HG03442 (cell line): ENCODE measurements at regions not wholly inside any gene's neighbourhood (a gene's known extent, or its start where the extent isn't known, plus 50 kb on each side); places are given as distances from the start of the nearest gene placed in this dataset.
"Not testable (repeated sequence)": the region's sequence is repeated elsewhere in the genome, so short reads cannot be mapped to it uniquely, and the experiment has no call there.

ENCODE experiments used
- ATAC-seq: cut with Tn5 transposase; IDR thresholded peaks from one replicate; pipeline ENCODE4 v1.9.1; 2021; ENCODE audit warnings: mild to moderate bottlenecking, moderate library complexity; ENCODE audit not compliant: unreplicated experiment

DNA sequence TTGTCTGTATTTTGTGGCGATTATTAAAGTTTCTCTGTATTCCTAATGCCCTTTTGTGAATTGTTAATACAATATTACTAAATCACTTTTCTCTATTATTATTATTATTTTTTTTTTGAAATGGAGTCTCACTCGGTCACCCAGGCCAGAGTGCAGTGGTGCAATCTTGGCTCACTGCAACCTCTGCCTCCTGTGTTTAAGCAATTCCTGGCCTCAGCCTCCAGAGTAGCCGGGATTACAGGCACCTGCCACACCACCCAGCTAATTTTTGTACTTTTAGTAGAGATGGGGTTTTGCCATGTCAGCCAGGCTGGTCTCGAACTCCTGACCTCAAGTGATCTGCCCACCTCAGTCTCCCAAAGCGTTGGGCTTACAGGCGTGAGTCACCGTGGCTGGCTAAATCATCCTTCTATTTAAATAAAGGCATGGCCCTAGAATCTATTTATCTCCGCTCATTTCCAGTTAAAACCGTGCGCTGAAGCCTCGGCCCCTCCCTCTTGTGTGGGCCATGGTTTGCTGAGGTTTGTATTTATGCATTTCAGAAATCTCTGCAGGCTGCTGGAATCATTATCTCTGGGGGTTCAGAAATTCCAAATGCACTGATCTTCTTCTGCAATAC, 1136.4 kb upstream of the TMEM132C start:
- ATAC-seq = no peak

DNA sequence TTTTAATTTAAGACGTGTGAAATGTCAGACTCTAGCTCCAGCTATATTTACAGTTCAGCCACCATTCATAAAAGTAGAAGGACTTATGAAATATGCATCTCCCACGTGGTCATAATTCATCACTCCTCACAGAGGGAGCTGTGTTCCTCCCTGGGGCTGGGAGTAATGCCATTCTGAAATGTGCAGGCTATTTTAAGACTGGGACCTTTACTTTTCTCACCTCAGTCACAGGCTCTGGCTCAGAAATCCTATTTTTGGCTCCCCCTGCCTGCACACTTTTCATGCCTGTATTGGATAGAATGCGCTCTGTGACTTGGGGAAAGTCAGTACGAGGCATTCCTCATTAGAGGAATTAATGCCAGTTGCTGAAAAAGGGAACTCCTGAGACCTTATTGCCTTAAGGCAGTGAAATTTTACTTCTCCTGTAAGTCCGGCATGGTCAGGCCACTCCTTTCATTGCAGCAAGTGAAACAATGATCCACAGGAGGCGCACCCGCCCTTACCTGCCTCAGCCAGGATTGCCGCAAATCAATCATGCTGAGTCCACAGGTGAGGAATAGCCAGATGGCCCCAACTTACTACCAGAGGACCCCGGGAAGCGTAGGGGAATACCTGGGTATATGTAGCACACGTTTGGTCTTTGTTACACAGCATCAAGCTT, 1133.2 kb upstream of the TMEM132C start:
- no peak for ATAC-seq

DNA sequence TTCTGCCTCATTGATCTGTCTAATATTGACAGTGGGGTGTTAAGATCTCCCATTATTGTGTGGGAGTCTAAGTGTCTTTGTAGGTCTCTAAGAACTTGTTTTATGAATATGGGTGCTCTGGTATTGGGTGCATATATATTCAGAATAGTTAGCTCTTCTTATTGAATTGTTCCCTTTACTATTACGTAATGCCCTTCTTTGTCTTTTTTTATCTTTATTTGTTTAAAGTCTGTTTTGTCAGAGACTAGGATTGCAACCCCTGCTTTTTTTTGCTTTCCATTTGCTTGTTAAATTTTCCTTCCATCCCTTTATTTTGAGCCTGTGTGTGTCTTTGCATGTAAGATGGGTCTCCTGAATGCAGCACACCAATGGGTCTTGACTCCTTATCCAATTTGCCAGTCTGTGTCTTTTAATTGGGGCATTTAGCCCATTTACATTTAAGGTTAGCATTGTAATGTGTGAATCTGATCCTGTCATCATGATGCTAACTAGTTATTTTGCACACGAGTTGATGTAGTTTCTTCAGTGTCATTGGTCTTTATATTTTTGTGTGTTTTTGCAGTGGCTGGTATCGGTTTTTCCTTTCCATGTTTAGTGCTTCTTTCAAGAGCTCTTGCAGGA, 1126.0 kb upstream of the TMEM132C start:
- ATAC-seq = not testable (repeated sequence)

DNA sequence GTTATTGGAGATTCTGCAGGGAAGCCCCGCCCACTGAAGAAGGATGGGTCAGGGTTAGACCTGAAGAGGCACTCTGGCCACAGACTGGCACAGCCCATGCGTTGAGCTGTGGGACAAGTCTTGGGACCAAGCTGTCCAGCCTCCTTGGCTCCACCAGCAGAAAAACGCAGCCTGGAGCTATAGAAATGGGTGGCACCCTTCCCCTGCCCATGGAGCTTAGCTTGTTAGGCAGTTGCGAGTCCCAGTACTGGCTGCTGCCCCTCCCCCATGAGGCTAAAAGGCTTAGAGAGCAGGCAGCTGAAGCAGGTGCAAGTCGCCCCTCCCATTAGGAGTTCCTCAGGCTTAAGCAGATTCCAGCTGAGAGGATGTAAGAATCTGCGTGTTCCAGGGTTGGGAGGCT, 1124.0 kb upstream of the TMEM132C start:
- no peak for ATAC-seq

DNA sequence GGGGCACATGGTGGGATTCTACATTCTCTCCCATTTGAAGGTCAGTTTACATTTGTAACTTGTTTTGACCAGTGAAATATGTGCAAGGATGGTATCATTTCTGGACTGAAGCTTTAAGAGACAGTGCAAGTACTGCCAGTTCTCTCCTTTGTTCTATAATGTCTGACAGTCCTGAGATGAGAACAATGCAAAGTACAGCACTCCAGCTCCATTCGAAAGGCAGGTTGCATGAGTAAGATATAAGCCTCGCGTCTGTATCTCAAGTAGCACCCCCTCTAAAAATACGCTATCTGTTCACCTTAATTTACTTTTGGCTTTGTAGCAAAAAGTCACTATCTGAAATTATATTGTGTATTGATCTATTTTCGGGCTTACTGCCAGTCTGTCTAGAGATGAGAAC, 1122.2 kb upstream of the TMEM132C start:
- no peak for ATAC-seq

DNA sequence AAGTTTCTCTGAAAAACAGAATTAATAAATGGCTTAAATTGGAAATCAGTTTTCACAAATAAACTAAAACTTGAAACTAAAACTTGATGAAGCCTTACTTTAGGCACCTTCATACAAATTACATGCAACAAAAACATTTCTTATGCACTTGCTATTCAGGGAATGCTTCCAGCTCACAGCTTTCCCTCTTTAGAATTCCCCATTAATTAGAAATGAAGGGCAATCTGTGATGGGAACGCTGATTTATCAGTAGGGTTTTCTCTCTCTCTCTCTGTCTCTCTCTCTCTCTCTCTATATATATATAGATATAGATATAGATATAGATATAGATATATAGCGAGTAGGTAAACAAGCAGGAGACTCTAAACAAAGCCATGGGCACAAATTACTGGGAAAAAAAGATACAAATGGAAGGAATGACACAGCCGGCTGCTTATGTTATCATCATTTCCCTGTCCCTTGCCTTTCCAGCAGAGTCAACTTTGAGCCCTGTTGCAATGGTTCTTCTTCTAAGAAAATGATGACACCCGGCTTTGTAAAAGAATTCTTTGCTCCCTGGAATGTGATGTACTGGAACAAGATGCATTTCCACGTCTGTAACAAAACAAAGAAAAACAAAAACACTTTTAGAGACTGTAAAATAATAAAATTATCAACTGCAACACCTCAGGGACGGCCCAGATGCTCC, 1121.6 kb upstream of the TMEM132C start:
- no peak for ATAC-seq

DNA sequence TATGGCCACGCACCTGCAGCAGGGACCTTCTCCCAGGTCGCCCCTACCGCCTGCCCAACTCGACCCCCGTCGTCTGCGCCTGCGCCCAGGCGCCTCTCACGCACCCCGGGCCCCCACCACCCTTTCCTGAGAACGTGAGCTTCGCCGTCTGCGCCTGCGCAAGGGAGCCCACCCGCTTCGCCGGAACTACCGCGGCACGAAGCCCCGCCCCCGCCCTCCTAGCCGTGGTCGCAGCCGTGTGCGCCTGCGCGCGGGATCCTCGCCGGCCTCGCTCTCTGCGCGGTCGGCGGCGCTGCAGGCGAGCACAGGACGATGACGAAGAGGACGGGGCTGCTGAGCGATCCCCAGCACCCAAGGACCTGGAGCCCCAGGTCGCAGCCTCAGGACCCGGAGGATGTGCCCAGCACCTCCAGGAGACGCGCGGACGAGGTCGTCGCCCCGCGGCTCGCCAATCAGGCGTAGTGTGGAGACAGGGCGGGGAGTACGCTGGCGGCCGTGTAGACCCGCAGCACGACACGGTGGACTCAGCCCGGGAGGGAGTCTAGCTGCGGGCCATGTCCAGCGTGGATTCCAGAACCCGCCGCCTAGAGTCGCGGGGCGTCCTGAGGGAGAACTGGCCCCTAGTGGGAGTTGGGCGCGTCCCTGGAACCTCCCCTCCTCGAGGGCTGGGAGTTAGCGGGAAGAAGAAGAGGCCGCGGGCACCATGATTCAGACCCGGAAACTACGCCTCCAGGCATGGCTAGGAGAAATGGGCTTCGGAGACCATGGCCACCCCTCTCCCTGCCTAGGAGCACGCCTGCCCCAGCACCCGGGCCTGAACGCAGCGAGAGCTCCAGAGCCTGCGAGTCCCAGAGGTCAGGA, 1120.8 kb upstream of the TMEM132C start:
- no peak for ATAC-seq

DNA sequence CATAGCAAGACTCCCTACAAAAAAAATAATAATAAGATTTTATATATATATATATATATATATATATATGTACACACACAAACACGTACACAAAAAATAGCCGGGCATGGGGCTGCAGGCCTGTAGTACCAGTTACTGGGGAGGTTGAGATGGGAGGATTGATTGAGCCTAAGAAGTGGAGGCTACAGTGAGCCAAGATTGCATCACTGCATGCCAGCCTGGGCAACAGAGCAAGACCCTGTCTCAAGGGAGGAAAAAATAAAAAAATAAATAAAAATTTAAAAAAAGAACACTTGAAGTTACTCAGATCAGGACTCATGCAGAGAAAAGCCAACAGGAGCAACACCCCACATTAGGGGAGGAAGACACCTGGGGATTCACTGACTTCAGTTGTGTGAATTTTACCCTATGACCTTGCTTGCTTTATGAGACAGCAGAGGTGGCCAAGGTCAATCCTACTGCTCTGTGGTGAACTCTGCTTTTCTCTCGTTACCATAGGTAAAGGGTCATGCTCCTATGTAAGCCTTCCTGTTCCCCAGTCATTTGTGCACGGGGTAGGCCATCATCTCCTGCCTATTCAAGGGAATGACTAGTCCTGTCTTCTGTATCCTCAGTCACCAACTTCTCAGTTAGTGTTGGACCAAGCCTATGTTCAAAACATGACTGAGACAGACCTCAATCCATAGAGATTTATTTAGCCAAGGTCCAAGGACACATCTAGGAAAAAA, 1119.8 kb upstream of the TMEM132C start:
- no peak for ATAC-seq

DNA sequence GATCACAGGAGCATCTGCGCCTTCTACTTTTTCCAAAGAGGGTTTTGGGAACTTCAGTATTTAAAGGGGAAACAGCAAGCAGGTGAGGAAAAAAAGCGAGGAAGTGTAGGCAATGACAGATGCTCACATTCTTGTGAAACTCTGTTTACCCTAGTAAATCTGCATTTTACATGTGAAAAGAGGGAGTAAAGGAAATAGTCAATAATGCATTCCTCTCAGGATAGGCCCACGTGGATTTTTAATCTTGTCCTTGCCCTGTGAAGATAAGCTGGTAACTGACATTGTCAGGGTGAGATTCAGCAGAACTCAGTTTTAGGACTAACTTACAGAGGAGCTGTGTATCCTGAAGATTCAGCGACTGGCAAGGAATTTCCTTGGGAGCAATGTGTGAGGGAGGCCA, 1119.2 kb upstream of the TMEM132C start:
- no peak for ATAC-seq

DNA sequence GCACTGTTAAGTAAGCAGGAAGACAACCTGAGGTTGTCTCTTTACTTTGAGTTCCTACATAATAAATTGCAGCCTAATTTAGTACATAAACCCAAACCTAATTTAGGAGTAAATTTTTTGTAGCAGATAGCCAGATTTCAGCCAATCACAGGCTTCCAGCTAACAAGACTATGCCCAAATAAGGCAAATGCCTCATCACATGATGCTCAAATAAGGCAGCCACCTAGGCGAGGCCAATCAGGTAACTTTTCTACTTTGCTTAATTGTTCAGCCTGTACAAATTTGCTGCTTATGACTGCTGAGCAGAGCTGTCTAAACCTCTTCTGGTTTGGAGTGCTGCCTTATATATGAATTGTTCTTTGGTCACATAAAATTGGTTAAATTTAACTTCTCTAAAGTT, 1118.7 kb upstream of the TMEM132C start:
- ATAC-seq = no peak

DNA sequence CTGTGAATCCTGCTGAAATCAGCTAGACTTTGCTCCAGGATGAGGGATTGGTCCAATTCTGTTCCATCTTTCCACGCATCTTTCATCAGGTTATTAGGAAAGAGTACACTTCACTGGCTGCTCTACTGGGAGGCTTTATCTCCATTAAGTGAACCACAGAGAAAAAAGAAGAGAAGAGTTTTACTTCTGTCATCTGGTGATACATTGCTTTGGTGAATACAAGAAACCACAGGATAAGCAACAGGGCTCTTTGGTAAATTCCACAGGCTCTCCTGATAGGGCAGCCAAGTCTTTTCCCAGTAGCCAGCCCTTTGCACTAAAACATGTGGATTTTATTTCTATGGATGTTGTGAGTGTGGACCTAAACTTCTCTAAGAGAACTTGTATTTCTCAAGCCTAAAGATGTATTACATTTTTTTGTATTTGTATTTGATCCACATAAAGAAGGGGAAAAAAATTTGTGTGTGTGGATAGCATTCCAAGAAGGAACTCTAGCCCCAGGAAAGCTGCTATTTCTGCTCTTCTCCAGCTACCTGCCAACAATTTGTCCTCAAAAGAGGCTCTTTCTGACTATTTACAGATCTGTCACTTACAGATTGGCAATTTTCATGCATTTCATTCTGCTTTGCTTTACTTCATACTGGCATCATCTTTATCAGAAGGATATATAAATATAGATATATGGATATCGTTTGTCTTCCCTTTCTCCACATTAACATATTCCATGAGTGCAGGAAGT, 1117.6 kb upstream of the TMEM132C start:
- no peak for ATAC-seq

DNA sequence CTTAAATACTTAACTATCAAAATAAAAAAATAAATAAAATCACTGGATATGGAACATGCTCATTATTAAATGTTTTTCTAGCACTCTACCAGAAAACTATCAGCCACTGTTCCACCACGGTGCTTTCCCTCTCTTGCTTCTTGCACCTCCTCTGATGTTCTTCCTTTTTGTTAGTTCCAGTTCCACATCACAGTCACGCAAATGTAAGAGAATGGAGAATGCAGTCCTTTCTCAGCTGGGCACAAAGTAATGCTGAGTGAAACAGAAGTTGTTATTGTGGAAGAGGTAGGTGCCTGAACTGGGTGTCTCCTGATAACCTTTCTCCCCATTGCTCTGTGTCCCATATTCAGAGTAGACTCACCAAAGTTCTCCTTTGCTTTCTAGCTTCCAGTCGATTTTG, 1116.9 kb upstream of the TMEM132C start:
- ATAC-seq = peak; percentile 46

DNA sequence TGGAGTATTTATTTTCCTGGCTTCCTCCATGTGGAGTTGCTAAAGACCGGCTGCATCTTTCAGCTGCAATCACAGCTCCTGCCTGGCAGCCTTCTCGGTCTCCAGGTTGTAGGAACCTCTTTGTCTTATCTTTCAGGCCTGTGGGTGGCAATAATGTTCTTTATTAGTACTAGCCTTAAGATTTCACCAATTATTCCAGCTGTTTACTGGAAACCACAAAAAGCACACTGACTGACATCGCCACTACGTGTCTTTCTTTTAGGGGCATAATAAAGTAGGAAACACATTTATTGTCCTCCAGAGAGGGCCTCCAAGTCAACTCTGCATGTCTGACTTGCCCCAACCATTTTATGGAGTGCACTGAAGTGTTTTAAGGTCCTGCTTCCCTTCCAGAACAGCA, 1116.5 kb upstream of the TMEM132C start:
- no peak for ATAC-seq

DNA sequence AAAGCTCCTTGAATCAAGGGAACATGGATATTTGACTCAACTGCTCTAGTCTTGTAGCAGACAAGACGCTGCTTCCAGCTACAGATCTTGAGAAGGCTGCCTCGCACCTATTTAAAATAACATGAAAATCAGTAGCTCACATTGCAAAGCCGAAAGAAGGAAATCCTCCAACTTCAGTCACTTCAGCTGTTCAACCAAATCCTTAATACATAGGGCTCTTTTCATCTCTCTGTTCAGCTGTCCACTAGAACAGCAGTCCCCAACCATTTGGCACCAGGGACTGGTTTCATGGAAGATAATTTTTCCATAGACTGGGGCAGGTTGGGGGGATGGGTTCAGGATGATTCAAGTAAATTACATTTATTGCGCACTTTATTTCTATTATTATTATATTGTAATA, 1116.0 kb upstream of the TMEM132C start:
- ATAC-seq = no peak

DNA sequence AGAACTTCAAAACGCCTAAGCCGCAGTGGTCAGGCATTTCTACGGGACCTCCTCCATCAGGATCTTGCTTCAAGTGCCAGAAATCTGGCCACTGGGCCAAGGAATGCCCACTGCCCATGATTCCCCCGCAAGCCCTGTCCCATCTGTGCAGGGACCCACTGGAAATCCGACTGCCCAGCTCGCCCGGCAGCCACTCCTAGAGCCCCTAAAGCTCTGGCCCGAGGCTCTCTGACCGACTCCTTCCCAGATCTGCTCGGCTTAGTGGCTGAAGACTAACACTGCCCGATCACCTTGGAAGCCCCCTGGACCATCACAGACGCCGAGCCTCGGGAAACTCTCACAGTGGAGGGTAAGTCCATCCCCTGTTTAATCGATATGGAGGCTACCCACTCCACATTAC, 1113.0 kb upstream of the TMEM132C start:
- no peak for ATAC-seq

DNA sequence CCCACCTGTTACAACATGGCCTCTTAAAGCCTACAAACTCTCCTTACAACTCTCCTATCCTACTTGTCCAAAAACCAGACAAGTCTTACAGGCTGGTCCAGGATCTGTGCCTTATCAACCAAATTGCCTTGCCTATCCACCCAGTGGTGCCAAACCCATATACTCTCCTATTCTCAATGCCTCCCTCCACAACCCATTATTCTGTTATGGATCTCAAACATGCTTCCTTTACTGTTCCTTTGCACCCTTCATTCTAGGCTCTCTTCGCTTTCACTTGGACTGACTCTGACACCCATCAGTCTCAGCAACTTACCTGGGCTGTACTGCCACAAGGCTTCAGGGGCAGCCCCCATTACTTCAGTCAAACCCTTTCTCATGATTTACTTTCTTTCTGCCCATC, 1112.1 kb upstream of the TMEM132C start:
- not testable (repeated sequence) for ATAC-seq

DNA sequence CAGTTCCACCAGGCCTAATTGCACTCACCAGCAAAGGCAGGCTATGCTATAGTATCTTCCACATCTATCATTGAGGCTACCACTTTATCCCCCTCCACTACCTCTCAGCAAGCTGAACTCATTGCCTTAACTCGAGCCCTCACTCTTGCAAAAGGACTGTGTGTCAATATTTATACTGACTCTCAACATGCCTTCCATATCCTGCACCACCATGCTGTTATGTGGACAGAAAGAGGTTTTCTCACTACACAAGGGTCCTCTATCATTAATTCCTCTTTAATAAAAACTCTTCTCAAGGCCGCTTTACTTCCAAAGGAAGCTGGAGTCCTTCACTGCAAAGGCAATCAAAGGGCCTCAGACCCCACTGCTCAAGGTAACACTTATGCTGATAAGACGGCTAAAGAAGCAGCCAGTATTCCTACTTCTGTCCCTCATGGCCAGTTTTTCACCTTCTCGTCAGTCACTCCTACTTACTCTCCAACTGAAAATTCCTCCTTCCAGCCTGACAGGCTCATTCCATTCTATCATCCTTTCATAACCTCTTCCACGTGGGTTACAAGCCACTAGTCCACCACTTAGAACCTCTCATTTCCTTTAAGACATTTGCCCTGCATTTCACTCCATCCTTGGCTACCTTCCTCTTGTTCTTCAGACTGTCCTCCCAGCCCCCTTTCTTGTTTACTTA, 1110.9 kb upstream of the TMEM132C start:
- ATAC-seq = not testable (repeated sequence)

DNA sequence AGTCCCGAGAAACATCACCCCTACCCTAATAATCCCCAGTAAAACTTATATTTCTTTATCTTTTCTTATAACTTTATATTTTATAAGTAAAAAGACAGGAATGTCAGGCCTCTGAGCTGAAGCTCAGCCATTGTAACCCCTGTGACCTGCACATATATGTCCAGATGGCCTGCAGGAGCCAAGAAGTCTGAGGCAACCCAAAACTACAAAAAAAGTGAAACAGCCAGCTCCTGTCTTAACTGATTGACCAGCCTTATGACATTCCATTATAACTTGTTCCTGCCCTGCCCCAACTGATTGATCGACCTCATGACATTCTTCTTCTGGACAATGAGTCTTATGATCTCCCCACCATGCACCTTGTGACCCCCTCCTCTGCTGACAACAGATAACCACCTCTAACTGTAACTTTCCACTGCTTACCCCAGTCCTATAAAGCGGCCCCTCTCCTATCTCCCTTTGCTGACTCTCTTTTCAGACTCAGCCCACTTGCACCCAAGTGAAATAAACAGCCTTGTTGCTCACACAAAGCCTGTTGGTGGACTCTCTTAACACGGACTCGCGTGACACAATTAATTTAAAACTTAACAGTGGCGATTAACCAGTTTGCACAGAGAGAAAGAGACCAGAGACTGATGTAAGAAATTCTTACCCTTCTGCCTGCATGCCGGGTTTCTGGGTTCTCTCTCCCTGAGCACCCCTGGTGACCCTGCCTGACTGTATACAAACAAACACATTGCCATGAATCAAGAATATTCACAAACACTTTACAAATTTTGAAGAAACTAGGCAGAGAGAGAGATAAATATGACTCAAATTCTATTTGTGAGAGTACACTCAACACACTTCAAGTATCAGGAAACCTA, 1109.2 kb upstream of the TMEM132C start:
- not testable (repeated sequence) for ATAC-seq
